PFSK-1 (cell line): ENCODE measurements at regions not wholly inside any gene's neighbourhood (a gene's known extent, or its start where the extent isn't known, plus 50 kb on each side); places are given as distances from the start of the nearest gene placed in this dataset.

Source experiments
- POLR2AphosphoS5 ChIP-seq: IDR thresholded peaks from 2 replicates; pipeline ENCODE4 v1.6.1; 2012; ENCODE audit warnings: low read depth, mild to moderate bottlenecking, control low read depth, low read length, moderate library complexity
- REST ChIP-seq, 2 experiments: IDR thresholded peaks; 2 replicates each; pipeline versions ENCODE4 v1.6.1 to v1.8.0; 2011 to 2012; ENCODE audit warnings: low read depth in 2 of 2, low read length in 2 of 2, control low read depth in 1 of 2, inconsistent platforms in 1 of 2, mild to moderate bottlenecking in 1 of 2, moderate library complexity in 1 of 2; ENCODE audit not compliant: insufficient read depth in 1 of 2
- SIN3A ChIP-seq: IDR thresholded peaks from 2 replicates; pipeline ENCODE4 v1.6.1; 2012; ENCODE audit warnings: mild to moderate bottlenecking, low read length, moderate library complexity, borderline replicate concordance; ENCODE audit not compliant: insufficient read depth

GRCh38 chr4:28238876-28239275 is 1378.2 kb downstream of the STIM2 start:
- TF ChIP-seq REST (IDR thresholded peaks at IDR 0.05; ENCODE audit: insufficient read depth in 1 of 2, low read depth in 2 of 2, low read length in 2 of 2) = no peak
- TF ChIP-seq POLR2AphosphoS5 = no peak
- no peak for TF ChIP-seq SIN3A
